K562 (cell line): ENCODE measurements at regions not wholly inside any gene's neighbourhood (a gene's known extent, or its start where the extent isn't known, plus 50 kb on each side); places are given as distances from the start of the nearest gene placed in this dataset.

Experiments used
- ATF2 ChIP-seq: sonication (generic); formaldehyde crosslinking; IDR thresholded peaks from 2 replicates; pipeline ENCODE4 v1.8.1; 2022; ENCODE audit warnings: missing genetic modification reagents
- CTCF ChIP-seq, 3 experiments: IDR thresholded peaks in 2 of 3; conservative IDR thresholded peaks in 1 of 3; 2 replicates each; pipeline ENCODE4 v1.5.1; 2011 to 2012; ENCODE audit warnings: low read length in 3 of 3, mild to moderate bottlenecking in 3 of 3, control low read depth in 2 of 3, improper control_type of control experiment in 1 of 3, inconsistent platforms in 1 of 3, low read depth in 1 of 3, mixed read lengths in 1 of 3, moderate library complexity in 1 of 3; ENCODE audit not compliant: insufficient read depth in 2 of 3
- DEAF1 ChIP-seq: fragments of 450-650 bp; formaldehyde crosslinking; IDR thresholded peaks from 2 replicates; pipeline ENCODE4 v1.4.0; 2020; ENCODE audit warnings: mild to moderate bottlenecking, moderate library complexity
- DNMT1 ChIP-seq: fragments of 450-650 bp; IDR thresholded peaks from 2 replicates; pipeline ENCODE4 v1.6.1; 2016; ENCODE audit warnings: antibody characterized with exemption, mild to moderate bottlenecking
- EP300 ChIP-seq: IDR thresholded peaks from 2 replicates; pipeline ENCODE4 v1.6.1; 2012; ENCODE audit warnings: low read length, improper control_type of control experiment
- HNRNPK ChIP-seq: fragments of 200-400 bp; formaldehyde crosslinking; IDR thresholded peaks from one replicate; pipeline ENCODE4 v1.6.1; 2018; ENCODE audit warnings: mild to moderate bottlenecking, low read depth, low read length; ENCODE audit not compliant: poor library complexity, severe bottlenecking
- MYC ChIP-seq, 2 experiments: fragments of 250-450 bp in 1 of 2; sonication (Bioruptor Pico) in 1 of 2; IDR thresholded peaks; 2 replicates each; pipeline versions ENCODE4 v1.5.1 to v1.6.1; 2012 to 2021; ENCODE audit warnings: low read depth in 2 of 2, borderline replicate concordance in 1 of 2, improper control_type of control experiment in 1 of 2, low read length in 1 of 2, mild to moderate bottlenecking in 1 of 2, moderate library complexity in 1 of 2
- SIN3A ChIP-seq, 2 experiments: fragments of 150-350 bp in 1 of 2; IDR thresholded peaks; 2 replicates each; pipeline ENCODE4 v1.6.1; 2011 to 2016; ENCODE audit warnings: borderline replicate concordance in 2 of 2, low read depth in 2 of 2, low read length in 2 of 2, mild to moderate bottlenecking in 2 of 2, moderate library complexity in 2 of 2; ENCODE audit not compliant: control insufficient read depth in 1 of 2
- ZBTB33 ChIP-seq: sonication (generic); formaldehyde crosslinking; IDR thresholded peaks from 2 replicates; pipeline ENCODE4 v1.8.1; 2023; ENCODE audit warnings: mild to moderate bottlenecking, missing genetic modification reagents

- TF ChIP-seq HNRNPK (no peak), DNMT1 (no peak), EP300 (no peak), CTCF (IDR thresholded peaks at IDR 0.05 in 2 of 3, conservative IDR thresholded peaks at IDR 0.05 in 1 of 3; ENCODE audit: insufficient read depth in 2 of 3, low read depth in 1 of 3, low read length in 3 of 3) (no peak), DEAF1 (CRISPR knock-in tag) (no peak), ATF2 (CRISPR knock-in tag) (no peak), ZBTB33 (CRISPR knock-in tag) (no peak), MYC (IDR thresholded peaks at IDR 0.05; ENCODE audit: low read depth, low read length) (no peak), MYC (CRISPR knock-in tag; IDR thresholded peaks at IDR 0.05; ENCODE audit: borderline replicate concordance, low read depth) (no peak), SIN3A (IDR thresholded peaks at IDR 0.05; ENCODE audit: borderline replicate concordance in 2 of 2, control insufficient read depth in 1 of 2, low read depth in 2 of 2, low read length in 2 of 2) (no peak)
Observed at GRCh38 chr1:118791094-118791691, 196.9 kb downstream of the TBX15 start.
